ENCODE measurements at regions not wholly inside any gene's neighbourhood (a gene's known extent, or its start where the extent isn't known, plus 50 kb on each side); places are given as distances from the start of the nearest gene placed in this dataset.

- Histone ChIP-seq H2AFZ (ENCODE audit: low read depth, low read length) (no peak overlapping the region), H3K4me3 (ENCODE audit: low read length) (no peak overlapping the region), H3K4me2 (ENCODE audit: low read length) (no peak overlapping the region), H3F3A (ENCODE audit: insufficient read depth, low read length, poor library complexity, severe bottlenecking) (no peaks in the 10 kb centered on the region), H3K9me3 (ENCODE audit: low read length) (no peaks in the 10 kb centered on the region), H4K20me1 (ENCODE audit: insufficient read depth) (no peaks in the 10 kb centered on the region), H3K27me3 (ENCODE audit: insufficient read depth, low read depth, low read length) (no peaks in the 10 kb centered on the region), H3K79me2 (replicated peaks; ENCODE audit: insufficient read depth, low read length) (no peaks in the 10 kb centered on the region), H3K27ac (ENCODE audit: low read length) (no peak overlapping the region), H3K36me3 (ENCODE audit: insufficient read depth, low read length) (no peaks in the 10 kb centered on the region), H3K9me2 (ENCODE audit: insufficient read depth, low read length) (no peaks in the 10 kb centered on the region), H3K9ac (ENCODE audit: low read length) (no peak overlapping the region)
- no peak for TF ChIP-seq EZH2 (IDR thresholded peaks at IDR 0.05; ENCODE audit: borderline replicate concordance, insufficient read depth, low read length, poor library complexity, severe bottlenecking)
- TF ChIP-seq TAF1 (IDR thresholded peaks at IDR 0.05; ENCODE audit: low read depth), result no peak
- TF ChIP-seq EP300 (conservative IDR thresholded peaks at IDR 0.05; ENCODE audit: poor library complexity, severe bottlenecking), result no peak
- TF ChIP-seq POLR2AphosphoS5 (IDR thresholded peaks at IDR 0.05), result no peak
- no peak for TF ChIP-seq MXI1 (conservative IDR thresholded peaks at IDR 0.05; ENCODE audit: poor library complexity, severe bottlenecking)
- TF ChIP-seq, protein P1, sequence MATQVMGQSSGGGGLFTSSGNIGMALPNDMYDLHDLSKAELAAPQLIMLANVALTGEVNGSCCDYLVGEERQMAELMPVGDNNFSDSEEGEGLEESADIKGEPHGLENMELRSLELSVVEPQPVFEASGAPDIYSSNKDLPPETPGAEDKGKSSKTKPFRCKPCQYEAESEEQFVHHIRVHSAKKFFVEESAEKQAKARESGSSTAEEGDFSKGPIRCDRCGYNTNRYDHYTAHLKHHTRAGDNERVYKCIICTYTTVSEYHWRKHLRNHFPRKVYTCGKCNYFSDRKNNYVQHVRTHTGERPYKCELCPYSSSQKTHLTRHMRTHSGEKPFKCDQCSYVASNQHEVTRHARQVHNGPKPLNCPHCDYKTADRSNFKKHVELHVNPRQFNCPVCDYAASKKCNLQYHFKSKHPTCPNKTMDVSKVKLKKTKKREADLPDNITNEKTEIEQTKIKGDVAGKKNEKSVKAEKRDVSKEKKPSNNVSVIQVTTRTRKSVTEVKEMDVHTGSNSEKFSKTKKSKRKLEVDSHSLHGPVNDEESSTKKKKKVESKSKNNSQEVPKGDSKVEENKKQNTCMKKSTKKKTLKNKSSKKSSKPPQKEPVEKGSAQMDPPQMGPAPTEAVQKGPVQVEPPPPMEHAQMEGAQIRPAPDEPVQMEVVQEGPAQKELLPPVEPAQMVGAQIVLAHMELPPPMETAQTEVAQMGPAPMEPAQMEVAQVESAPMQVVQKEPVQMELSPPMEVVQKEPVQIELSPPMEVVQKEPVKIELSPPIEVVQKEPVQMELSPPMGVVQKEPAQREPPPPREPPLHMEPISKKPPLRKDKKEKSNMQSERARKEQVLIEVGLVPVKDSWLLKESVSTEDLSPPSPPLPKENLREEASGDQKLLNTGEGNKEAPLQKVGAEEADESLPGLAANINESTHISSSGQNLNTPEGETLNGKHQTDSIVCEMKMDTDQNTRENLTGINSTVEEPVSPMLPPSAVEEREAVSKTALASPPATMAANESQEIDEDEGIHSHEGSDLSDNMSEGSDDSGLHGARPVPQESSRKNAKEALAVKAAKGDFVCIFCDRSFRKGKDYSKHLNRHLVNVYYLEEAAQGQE (IDR thresholded peaks at IDR 0.05; ENCODE audit: borderline replicate concordance), result no peak
- TF ChIP-seq RAD21 (conservative IDR thresholded peaks at IDR 0.05), result no peak
- no peak for TF ChIP-seq CTCF (IDR thresholded peaks at IDR 0.05; ENCODE audit: poor library complexity, severe bottlenecking)
These were observed 76.2 kb downstream of the CYRIA start for GRCh38 chr2:16589465-16589864.

GRCh38 chr2:16588565-16588964 lies 77.1 kb downstream of the CYRIA start:
- Histone ChIP-seq H4K20me1 (ENCODE audit: insufficient read depth) (no peaks in the 10 kb centered on the region), H3K4me3 (ENCODE audit: low read length) (no peak overlapping the region), H3K27me3 (ENCODE audit: insufficient read depth, low read depth, low read length) (no peaks in the 10 kb centered on the region), H3K9me2 (ENCODE audit: insufficient read depth, low read length) (no peaks in the 10 kb centered on the region), H3K4me2 (ENCODE audit: low read length) (no peak overlapping the region), H3F3A (ENCODE audit: insufficient read depth, low read length, poor library complexity, severe bottlenecking) (no peaks in the 10 kb centered on the region), H3K9me3 (ENCODE audit: low read length) (no peaks in the 10 kb centered on the region), H3K9ac (ENCODE audit: low read length) (no peak overlapping the region), H3K36me3 (ENCODE audit: insufficient read depth, low read length) (no peaks in the 10 kb centered on the region), H2AFZ (ENCODE audit: low read depth, low read length) (no peak overlapping the region), H3K27ac (ENCODE audit: low read length) (no peak overlapping the region), H3K79me2 (replicated peaks; ENCODE audit: insufficient read depth, low read length) (no peaks in the 10 kb centered on the region)
- TF ChIP-seq EP300 (conservative IDR thresholded peaks at IDR 0.05; ENCODE audit: poor library complexity, severe bottlenecking) (no peak), EZH2 (IDR thresholded peaks at IDR 0.05; ENCODE audit: borderline replicate concordance, insufficient read depth, low read length, poor library complexity, severe bottlenecking) (no peak), TAF1 (IDR thresholded peaks at IDR 0.05; ENCODE audit: low read depth) (no peak), CTCF (IDR thresholded peaks at IDR 0.05; ENCODE audit: poor library complexity, severe bottlenecking) (no peak), SMC3 (conservative IDR thresholded peaks at IDR 0.05; ENCODE audit: poor library complexity) (no peak), POLR2AphosphoS5 (IDR thresholded peaks at IDR 0.05) (no peak), MXI1 (conservative IDR thresholded peaks at IDR 0.05; ENCODE audit: poor library complexity, severe bottlenecking) (no peak), RAD21 (conservative IDR thresholded peaks at IDR 0.05) (no peak)
- TF ChIP-seq, protein P1 (IDR thresholded peaks at IDR 0.05; ENCODE audit: borderline replicate concordance), result no peak
